B cell (primary cell): ENCODE measurements at regions not wholly inside any gene's neighbourhood (a gene's known extent, or its start where the extent isn't known, plus 50 kb on each side); places are given as distances from the start of the nearest gene placed in this dataset.

Experiments
- ATAC-seq: fragments of 200-7000 bp; cut with Tn5 transposase; one replicate; pipeline ENCODE4 v1.10.0; 2021; ENCODE audit warnings: low read depth, mild to moderate bottlenecking, moderate number of reproducible peaks, moderate library complexity
- CTCF ChIA-PET: fragments of 350-600 bp; sonication (Branson Sonifier 250); formaldehyde crosslinking; loops from one replicate; lab custom pipeline; 2021; ENCODE audit warnings: antibody characterized with exemption, inconsistent platforms; lab: Charles Lee
- POLR2A ChIA-PET: fragments of 350-600 bp; sonication (Branson Sonifier 250); formaldehyde crosslinking; loops from one replicate; lab custom pipeline; 2021; ENCODE audit warnings: antibody characterized with exemption; lab: Charles Lee
- DNase-seq: peaks from one replicate; pipeline ENCODE4 v3.0.0; 2013
- H2AFZ ChIP-seq: 2 replicates; pipeline ENCODE4 v1.6.1; 2012; ENCODE audit warnings: mild to moderate bottlenecking, low read depth, low read length; ENCODE audit not compliant: insufficient read depth, poor library complexity, severe bottlenecking
- H3K27ac ChIP-seq, 2 donors: 1 replicate in 1 of 2; 2 replicates in 1 of 2; pipeline ENCODE4 v1.5.1; 2012 to 2013; ENCODE audit warnings: low read length in 2 of 2, mild to moderate bottlenecking in 2 of 2, moderate library complexity in 1 of 2
- H3K27me3 ChIP-seq, 4 experiments: fragments of 200-600 bp in 1 of 4; sonication (generic) in 1 of 4; replicated peaks in 1 of 4; 1 replicate in 2 of 4; 2 replicates in 2 of 4; pipeline versions ENCODE4 v1.6.1 to v1.7.0; 2013 to 2016; ENCODE audit warnings: low read length in 3 of 4, mild to moderate bottlenecking in 2 of 4, mixed read lengths in 1 of 4, moderate library complexity in 1 of 4; ENCODE audit not compliant: insufficient read depth in 4 of 4, control insufficient read depth in 3 of 4; ENCODE audit errors: control extremely low read depth in 1 of 4
- H3K36me3 ChIP-seq, 2 experiments: replicated peaks in 1 of 2; 1 replicate in 1 of 2; 2 replicates in 1 of 2; pipeline versions ENCODE4 v1.6.1 to v1.7.1; 2013; ENCODE audit warnings: low read length in 1 of 2; ENCODE audit not compliant: insufficient read depth in 2 of 2, control insufficient read depth in 1 of 2; ENCODE audit errors: control extremely low read depth in 1 of 2, extremely low read depth in 1 of 2
- H3K4me1 ChIP-seq, 2 donors: fragments of 200-600 bp in 1 of 2; sonication (generic) in 1 of 2; 1 replicate in 1 of 2; 2 replicates in 1 of 2; pipeline versions ENCODE4 v1.5.1 to v1.6.1; 2013 to 2017; ENCODE audit warnings: low read length in 2 of 2; ENCODE audit not compliant: control insufficient read depth in 2 of 2, insufficient read depth in 2 of 2
- H3K4me2 ChIP-seq: replicated peaks from 2 replicates; pipeline ENCODE3; 2012; ENCODE audit warnings: mild to moderate bottlenecking, low read depth, low read length; ENCODE audit not compliant: poor library complexity, severe bottlenecking
- H3K4me3 ChIP-seq, 5 experiments: fragments of 200-600 bp in 1 of 5; sonication (generic) in 1 of 5; 1 replicate in 3 of 5; 2 replicates in 2 of 5; pipeline versions ENCODE4 v1.5.1 to v1.7.0; 2011 to 2016; ENCODE audit warnings: low read length in 4 of 5, mild to moderate bottlenecking in 4 of 5, low read depth in 2 of 5, control low read depth in 1 of 5, moderate library complexity in 1 of 5; ENCODE audit not compliant: insufficient read depth in 1 of 5; ENCODE audit errors: control extremely low read depth in 1 of 5, extremely low read depth in 1 of 5
- H3K79me2 ChIP-seq: fragments of 200-600 bp; sonication (generic); one replicate; pipeline ENCODE4 v1.6.0; 2016; ENCODE audit warnings: low read length; ENCODE audit not compliant: control insufficient read depth, insufficient read depth
- H3K9ac ChIP-seq: fragments of 200-600 bp; sonication (generic); 2 replicates; pipeline ENCODE4 v1.6.1; 2017; ENCODE audit warnings: mild to moderate bottlenecking, low read length, moderate library complexity
- H3K9me3 ChIP-seq, 3 donors: one replicate each; pipeline versions ENCODE4 v1.6.1 to v1.7.1; 2013; ENCODE audit warnings: low read length in 2 of 3; ENCODE audit not compliant: control insufficient read depth in 2 of 3, insufficient read depth in 1 of 3; ENCODE audit errors: control extremely low read depth in 1 of 3
- H4K20me1 ChIP-seq: 2 replicates; pipeline ENCODE4 v1.6.0; 2012; ENCODE audit warnings: mild to moderate bottlenecking, low read length; ENCODE audit not compliant: insufficient read depth, control insufficient read depth, poor library complexity, severe bottlenecking
- H3K27ac Mint-ChIP-seq: one replicate; pipeline ENCODE4 v1.8.0; 2021; ENCODE audit warnings: mixed read lengths
- H3K27me3 Mint-ChIP-seq: one replicate; pipeline ENCODE4 v1.8.0; 2021; ENCODE audit warnings: mixed read lengths
- H3K4me1 Mint-ChIP-seq: one replicate; pipeline ENCODE4 v1.8.0; 2021; ENCODE audit warnings: mixed read lengths
- H3K4me3 Mint-ChIP-seq: one replicate; pipeline ENCODE4 v1.8.0; 2021; ENCODE audit warnings: mixed read lengths
- H3K9me3 Mint-ChIP-seq: one replicate; pipeline ENCODE4 v1.8.0; 2022; ENCODE audit warnings: mixed read lengths; ENCODE audit not compliant: insufficient read depth
- EZH2 ChIP-seq: IDR thresholded peaks from 2 replicates; pipeline ENCODE4 v1.6.1; 2012; ENCODE audit warnings: borderline replicate concordance, low read depth, mild to moderate bottlenecking, moderate library complexity, low read length; ENCODE audit not compliant: insufficient read depth, poor library complexity, severe bottlenecking
- WGBS: methylation state at CpG from one replicate; pipeline ENCODE4 v1.1.5; 2013; ENCODE audit warnings: missing lambda C conversion rate; ENCODE audit not compliant: insufficient coverage; 5-methylcytosine and 5-hydroxymethylcytosine counted together
- intact Hi-C: fragments of 100-400 bp; cut with micrococcal nuclease; formaldehyde crosslinking; loops from one replicate; pipeline ENCODE4 v1.10.0; 2022
- TF ChIP-seq, protein P1 (sequence below): fragments of 200-600 bp; IDR thresholded peaks from one replicate; pipeline ENCODE4 v1.8.0; 2022; ENCODE audit warnings: antibody characterized with exemption, mild to moderate bottlenecking

DNA sequence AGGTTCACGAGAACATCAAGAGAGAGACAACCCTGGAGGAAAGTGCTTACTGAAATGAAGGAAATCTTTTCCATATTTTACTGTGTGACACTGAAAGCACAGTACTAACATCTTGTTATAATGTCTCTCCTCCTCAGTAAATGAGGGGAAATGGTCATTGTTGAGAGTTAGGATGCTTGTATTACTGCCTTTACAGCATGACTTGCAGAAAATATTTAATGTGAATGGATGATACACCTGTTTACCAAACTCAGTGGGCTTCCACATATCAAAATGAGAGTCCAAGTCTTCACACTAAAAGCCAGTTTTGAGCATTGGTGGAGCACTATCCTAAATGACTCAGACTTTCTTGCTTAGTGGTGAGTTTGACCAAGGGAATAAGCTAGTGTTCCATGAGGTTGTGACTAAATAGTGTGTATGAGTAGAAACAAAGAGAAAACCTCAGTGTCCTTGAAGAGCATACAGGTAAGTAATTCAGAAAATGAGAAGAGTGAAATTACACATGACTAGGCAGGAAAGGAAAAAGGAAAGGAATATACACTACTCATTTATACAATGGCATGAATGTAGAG lies 930.7 kb upstream of the CELF4 start:
- intact Hi-C loops = no loop called here
- Mint-ChIP-seq H3K9me3 (peaks cover 4% of the 10 kb centered on the region), H3K27me3 (no peaks in the 10 kb centered on the region), H3K4me1 (no peaks in the 10 kb centered on the region), H3K27ac (no peak overlapping the region), H3K4me3 (no peak overlapping the region)
- POLR2A ChIA-PET = no interaction called here
- Histone ChIP-seq H2AFZ (no peak overlapping the region), H3K79me2 (no peaks in the 10 kb centered on the region), H3K4me1 (no peaks in the 10 kb centered on the region), H3K27me3 (no peaks in the 10 kb centered on the region), H3K4me3 (no peak overlapping the region), H3K36me3 (no peaks in the 10 kb centered on the region), H3K27ac (no peak overlapping the region), H3K9me3 (no peaks in the 10 kb centered on the region), H4K20me1 (no peaks in the 10 kb centered on the region), H3K4me2 (no peak overlapping the region), H3K9ac (no peak overlapping the region)
- DNase-seq = no peak
- CTCF ChIA-PET = no interaction called here
- ATAC-seq = no peak
- no CpG with 5 or more reads among the region's 1 CpG for WGBS
- TF ChIP-seq, protein P1, sequence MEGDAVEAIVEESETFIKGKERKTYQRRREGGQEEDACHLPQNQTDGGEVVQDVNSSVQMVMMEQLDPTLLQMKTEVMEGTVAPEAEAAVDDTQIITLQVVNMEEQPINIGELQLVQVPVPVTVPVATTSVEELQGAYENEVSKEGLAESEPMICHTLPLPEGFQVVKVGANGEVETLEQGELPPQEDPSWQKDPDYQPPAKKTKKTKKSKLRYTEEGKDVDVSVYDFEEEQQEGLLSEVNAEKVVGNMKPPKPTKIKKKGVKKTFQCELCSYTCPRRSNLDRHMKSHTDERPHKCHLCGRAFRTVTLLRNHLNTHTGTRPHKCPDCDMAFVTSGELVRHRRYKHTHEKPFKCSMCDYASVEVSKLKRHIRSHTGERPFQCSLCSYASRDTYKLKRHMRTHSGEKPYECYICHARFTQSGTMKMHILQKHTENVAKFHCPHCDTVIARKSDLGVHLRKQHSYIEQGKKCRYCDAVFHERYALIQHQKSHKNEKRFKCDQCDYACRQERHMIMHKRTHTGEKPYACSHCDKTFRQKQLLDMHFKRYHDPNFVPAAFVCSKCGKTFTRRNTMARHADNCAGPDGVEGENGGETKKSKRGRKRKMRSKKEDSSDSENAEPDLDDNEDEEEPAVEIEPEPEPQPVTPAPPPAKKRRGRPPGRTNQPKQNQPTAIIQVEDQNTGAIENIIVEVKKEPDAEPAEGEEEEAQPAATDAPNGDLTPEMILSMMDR = no peak
- TF ChIP-seq EZH2 = no peak

GRCh38 chr18:38494065-38494464 lies 928.5 kb upstream of the CELF4 start:
- H3K79me2 ChIP-seq = no peaks in the 10 kb centered on the region
- TF ChIP-seq, protein P1 = no peak
- no peak for TF ChIP-seq EZH2
- no peaks in the 10 kb centered on the region for H3K36me3 ChIP-seq
- no peaks in the 10 kb centered on the region for H3K4me1 Mint-ChIP-seq
- WGBS = 10% methylated on average over 2 of the region's 2 CpGs
- POLR2A ChIA-PET = no interaction called here
- H3K27ac Mint-ChIP-seq = no peak overlapping the region
- ATAC-seq (no peak), DNase-seq (no peak)
- H3K9ac ChIP-seq = no peak overlapping the region
- no peak overlapping the region for H2AFZ ChIP-seq
- H4K20me1 ChIP-seq = no peaks in the 10 kb centered on the region
- H3K27me3 ChIP-seq = no peaks in the 10 kb centered on the region
- no peaks in the 10 kb centered on the region for H3K27me3 Mint-ChIP-seq
- CTCF ChIA-PET = no interaction called here
- peaks cover 5% of the 10 kb centered on the region for H3K9me3 Mint-ChIP-seq
- no peak overlapping the region for H3K4me3 Mint-ChIP-seq
- intact Hi-C loops = no loop called here
- no peak overlapping the region for H3K4me2 ChIP-seq
- H3K27ac ChIP-seq = no peak overlapping the region
- H3K9me3 ChIP-seq = no peaks in the 10 kb centered on the region
- no peak overlapping the region for H3K4me3 ChIP-seq
- H3K4me1 ChIP-seq = no peaks in the 10 kb centered on the region
